IPS-20b (cell line): ENCODE measurements at regions not wholly inside any gene's neighbourhood (a gene's known extent, or its start where the extent isn't known, plus 50 kb on each side); places are given as distances from the start of the nearest gene placed in this dataset.

Experiments
- H3K27ac ChIP-seq: one replicate; pipeline ENCODE4 v1.5.1; 2013; ENCODE audit warnings: low read length
- H3K27me3 ChIP-seq: 2 replicates; pipeline ENCODE4 v1.6.1; 2013; ENCODE audit warnings: mild to moderate bottlenecking, low read length, inconsistent platforms; ENCODE audit not compliant: insufficient read depth
- H3K36me3 ChIP-seq: 2 replicates; pipeline ENCODE4 v1.6.1; 2013; ENCODE audit warnings: low read depth, mild to moderate bottlenecking, inconsistent platforms, low read length, moderate library complexity; ENCODE audit not compliant: insufficient read depth
- H3K4me1 ChIP-seq: 2 replicates; pipeline ENCODE4 v1.6.1; 2013; ENCODE audit warnings: mild to moderate bottlenecking, control low read depth, inconsistent platforms, low read length, moderate library complexity; ENCODE audit not compliant: insufficient read depth
- H3K4me3 ChIP-seq: 2 replicates; pipeline ENCODE4 v1.5.1; 2013; ENCODE audit warnings: mild to moderate bottlenecking, low read length, inconsistent platforms
- H3K9ac ChIP-seq: 2 replicates; pipeline ENCODE4 v1.6.1; 2013; ENCODE audit warnings: low read depth, mild to moderate bottlenecking, inconsistent platforms, low read length, moderate library complexity
- H3K9me3 ChIP-seq: 2 replicates; pipeline ENCODE4 v1.6.1; 2013; ENCODE audit warnings: mild to moderate bottlenecking, low read depth, low read length, inconsistent platforms; ENCODE audit not compliant: insufficient read depth

DNA sequence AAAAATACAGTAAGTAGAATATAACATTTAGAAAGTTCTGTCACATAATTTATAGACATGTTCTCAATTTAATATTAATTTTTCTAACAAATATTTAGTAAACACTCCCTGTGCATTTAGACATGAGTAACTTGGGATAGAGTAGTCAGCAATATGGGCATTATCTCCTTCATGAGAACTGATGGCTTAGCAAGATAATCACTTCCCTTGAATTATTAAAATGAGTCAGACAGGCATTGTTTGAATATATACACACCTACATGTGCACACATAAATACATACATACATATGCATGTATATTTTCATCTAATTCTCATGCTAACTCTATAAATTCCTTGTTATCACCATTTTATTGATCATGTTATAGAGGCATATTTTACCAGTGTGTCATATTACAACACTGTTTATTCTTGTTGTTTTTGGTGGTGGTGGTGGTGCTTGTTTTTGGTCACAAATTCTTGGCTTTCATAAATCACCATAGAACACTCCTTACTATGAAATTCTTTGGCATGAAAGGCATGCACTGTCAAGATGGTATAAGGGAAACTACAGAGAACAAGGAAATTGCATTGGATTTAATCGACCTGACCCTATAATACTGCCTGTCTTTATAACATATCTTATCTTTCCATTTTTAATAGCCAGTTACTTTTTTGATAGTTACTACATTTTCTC, 434.5 kb upstream of the MANEA start:
- Histone ChIP-seq H3K27ac (no peak overlapping the region), H3K9me3 (no peaks in the 10 kb centered on the region), H3K4me3 (no peak overlapping the region), H3K4me1 (no peaks in the 10 kb centered on the region), H3K9ac (no peak overlapping the region), H3K27me3 (no peaks in the 10 kb centered on the region), H3K36me3 (no peaks in the 10 kb centered on the region)

DNA sequence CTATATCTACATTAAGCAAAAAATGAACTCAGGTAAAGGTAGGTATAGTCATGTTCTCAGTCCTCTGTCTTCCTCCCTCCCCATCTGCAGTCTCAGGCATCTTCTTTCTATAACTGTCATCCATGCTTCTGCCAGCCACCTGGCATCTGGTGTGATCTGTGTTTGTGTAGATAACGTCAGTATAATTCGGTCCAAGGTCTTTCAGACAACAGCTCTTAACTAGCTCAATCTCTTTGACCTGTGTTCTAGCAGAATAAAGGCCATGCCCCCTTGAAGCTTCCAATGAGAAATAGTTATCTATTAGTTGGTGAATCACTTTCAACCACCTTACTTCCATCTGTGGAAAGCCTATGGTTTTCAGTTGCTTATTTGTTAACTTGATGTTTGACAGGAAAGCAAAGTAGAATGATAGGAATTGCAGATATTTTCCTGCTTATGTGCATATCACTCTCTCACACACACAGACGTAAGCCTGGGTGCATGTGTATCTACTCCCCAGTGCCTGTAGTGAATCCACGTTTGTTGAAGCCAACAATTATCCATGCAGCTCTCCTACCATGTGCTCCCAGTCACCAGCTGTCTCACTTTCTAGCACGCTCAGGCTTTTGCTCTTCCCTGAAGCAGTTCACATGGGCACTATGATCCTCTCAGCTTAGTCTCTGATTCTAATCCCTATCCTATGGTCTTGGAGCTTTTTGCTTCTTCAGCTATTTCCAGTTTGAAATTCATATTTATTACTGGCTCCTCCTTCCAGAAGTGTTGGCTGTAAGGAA, 433.7 kb upstream of the MANEA start:
- no peak overlapping the region for H3K9ac ChIP-seq
- no peaks in the 10 kb centered on the region for H3K4me1 ChIP-seq
- no peak overlapping the region for H3K27ac ChIP-seq
- H3K36me3 ChIP-seq, result no peaks in the 10 kb centered on the region
- H3K4me3 ChIP-seq, result no peak overlapping the region
- H3K9me3 ChIP-seq, result no peaks in the 10 kb centered on the region
- no peaks in the 10 kb centered on the region for H3K27me3 ChIP-seq

DNA sequence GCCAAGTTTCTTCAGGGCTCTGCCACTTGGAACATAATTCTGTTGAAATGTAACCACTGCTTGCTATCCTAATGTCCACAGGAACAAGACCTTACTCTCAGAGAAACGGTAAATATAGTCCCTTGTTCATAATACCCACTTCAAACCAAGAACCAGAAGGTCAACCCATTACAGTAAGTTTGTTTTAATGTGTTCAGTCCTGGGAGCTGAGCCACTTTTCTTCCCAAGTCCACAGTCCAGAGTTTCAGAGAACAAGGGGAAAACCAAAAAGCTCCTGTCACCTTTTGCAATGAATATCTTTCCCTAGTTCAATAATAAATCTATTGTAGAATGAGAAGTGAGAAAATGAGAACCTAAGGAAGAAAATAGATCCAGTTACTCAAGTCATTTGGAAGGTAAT, 431.9 kb upstream of the MANEA start:
- no peak overlapping the region for H3K4me3 ChIP-seq
- H3K9me3 ChIP-seq, result no peaks in the 10 kb centered on the region
- H3K4me1 ChIP-seq, result no peaks in the 10 kb centered on the region
- H3K27me3 ChIP-seq, result no peaks in the 10 kb centered on the region
- H3K36me3 ChIP-seq, result no peaks in the 10 kb centered on the region
- no peak overlapping the region for H3K27ac ChIP-seq
- no peak overlapping the region for H3K9ac ChIP-seq

DNA sequence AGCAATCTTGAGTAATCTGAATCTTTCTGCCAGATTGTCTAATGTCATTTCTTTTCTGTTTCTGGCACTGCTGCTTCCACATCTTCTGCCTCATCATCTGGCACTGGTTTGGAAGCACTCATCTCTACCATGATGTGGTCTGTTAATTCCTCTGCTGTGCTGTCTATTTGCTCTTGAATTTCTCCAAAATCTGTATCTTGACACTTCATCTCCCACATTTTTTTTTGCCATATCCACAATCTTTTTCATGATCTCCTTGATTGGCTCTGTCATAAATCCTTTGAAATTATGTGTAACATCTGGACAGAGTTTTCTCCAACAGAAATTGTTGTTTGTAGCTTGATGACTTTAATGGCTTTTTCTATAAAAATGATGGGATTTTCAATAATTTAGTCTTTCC, 417.8 kb upstream of the MANEA start:
- Histone ChIP-seq H3K27ac (no peak overlapping the region), H3K9ac (no peak overlapping the region), H3K27me3 (no peaks in the 10 kb centered on the region), H3K4me3 (no peak overlapping the region), H3K9me3 (no peaks in the 10 kb centered on the region), H3K36me3 (no peaks in the 10 kb centered on the region), H3K4me1 (no peaks in the 10 kb centered on the region)

DNA sequence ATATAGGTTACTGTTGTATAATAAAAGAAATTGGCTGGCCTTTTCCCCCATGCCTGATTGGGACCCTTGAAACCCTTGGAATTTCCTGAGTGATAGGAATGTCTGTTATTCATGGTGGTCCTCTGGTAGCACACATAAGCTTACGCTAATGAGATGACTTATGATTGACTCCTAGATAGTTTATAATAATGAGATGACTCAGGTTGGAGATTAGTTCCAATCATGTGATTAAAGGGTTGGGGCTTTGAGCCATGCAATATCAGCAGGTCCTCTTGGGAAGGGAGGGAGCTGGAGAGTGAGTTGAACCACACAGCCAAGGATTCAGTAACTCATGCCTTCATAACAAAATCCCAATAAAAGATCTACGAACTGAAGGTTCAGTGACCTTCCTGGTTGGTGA, 407.6 kb upstream of the MANEA start:
- Histone ChIP-seq H3K9ac (no peak overlapping the region), H3K27me3 (no peaks in the 10 kb centered on the region), H3K9me3 (no peaks in the 10 kb centered on the region), H3K4me3 (no peak overlapping the region), H3K36me3 (no peaks in the 10 kb centered on the region), H3K4me1 (no peaks in the 10 kb centered on the region), H3K27ac (no peak overlapping the region)

DNA sequence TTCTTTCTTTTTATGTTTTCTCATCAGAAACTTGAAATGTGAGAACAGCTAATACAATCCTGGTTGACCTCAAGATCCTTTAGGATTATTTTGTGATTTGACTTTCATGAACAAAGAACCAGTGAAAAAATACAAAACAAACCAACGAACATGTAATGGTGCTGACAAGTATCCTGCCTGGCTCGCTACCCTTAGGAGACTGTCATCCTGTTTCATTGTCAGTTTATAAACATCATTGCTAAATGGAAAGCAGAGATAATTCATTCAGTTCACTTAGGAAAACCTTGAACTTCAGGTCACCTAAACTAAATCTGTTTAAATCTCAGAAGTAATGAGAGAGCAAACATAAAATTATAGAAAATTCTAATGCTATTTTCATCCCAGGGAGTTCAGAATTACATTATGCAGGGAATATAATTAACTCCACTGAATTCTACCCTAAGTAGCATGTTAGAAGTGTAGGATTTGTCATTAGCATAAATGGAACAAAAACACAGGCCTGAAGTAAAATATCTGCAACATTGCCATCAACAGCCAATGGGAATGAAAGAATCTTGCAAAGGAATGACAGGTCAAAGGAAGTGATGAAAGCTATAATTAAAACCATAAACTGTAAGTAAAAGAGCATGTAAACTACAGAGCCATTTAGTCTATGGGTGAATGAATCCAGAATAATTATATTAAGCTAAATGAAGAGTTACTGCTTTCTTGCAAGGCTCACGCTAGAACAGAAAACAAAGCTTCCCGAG, 401.2 kb upstream of the MANEA start:
- no peak overlapping the region for H3K4me3 ChIP-seq
- H3K27ac ChIP-seq, result no peak overlapping the region
- H3K9ac ChIP-seq, result no peak overlapping the region
- H3K27me3 ChIP-seq, result no peaks in the 10 kb centered on the region
- no peaks in the 10 kb centered on the region for H3K4me1 ChIP-seq
- no peaks in the 10 kb centered on the region for H3K9me3 ChIP-seq
- no peaks in the 10 kb centered on the region for H3K36me3 ChIP-seq

DNA sequence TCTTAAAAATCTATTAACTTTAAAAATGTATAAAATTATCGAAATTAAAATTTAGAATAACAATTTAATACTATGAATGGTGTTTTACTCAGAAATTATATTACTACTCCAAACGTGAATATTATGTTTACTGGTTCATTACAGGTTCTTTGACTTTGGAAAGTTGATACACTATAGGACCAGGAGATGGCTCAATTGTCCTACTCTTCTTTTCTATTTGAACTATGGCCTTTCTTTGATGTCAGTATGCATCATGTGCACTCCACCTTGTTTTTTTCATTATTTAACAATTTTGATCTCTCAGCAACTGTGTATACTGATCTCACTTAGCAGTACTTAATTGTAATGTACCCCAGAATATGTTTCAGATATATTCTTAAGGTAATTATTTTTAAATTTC, 391.5 kb upstream of the MANEA start:
- no peaks in the 10 kb centered on the region for H3K27me3 ChIP-seq
- no peak overlapping the region for H3K9ac ChIP-seq
- H3K36me3 ChIP-seq, result no peaks in the 10 kb centered on the region
- H3K4me1 ChIP-seq, result no peaks in the 10 kb centered on the region
- no peak overlapping the region for H3K27ac ChIP-seq
- no peaks in the 10 kb centered on the region for H3K9me3 ChIP-seq
- H3K4me3 ChIP-seq, result no peak overlapping the region

DNA sequence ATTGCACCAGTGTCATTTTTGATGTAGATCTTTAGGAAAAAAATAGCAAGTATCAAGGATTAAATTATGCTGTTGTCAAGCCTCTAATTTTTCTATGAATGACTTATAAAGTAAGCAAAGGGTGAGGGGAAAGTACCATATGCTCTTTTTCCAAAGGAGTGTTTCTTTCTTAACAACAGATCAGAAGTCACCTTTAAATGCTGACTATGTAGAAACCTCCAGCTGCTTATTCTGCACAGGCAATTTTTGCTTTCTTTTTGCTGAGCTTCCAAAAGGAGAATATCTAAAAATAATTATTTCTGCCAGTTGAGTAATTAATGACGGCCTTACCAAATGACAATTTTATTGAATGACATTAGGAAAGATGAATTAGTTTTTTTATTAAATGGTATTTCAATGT, 390.6 kb upstream of the MANEA start:
- Histone ChIP-seq H3K36me3 (no peaks in the 10 kb centered on the region), H3K9ac (no peak overlapping the region), H3K27me3 (no peaks in the 10 kb centered on the region), H3K27ac (no peak overlapping the region), H3K9me3 (no peaks in the 10 kb centered on the region), H3K4me1 (no peaks in the 10 kb centered on the region), H3K4me3 (no peak overlapping the region)

DNA sequence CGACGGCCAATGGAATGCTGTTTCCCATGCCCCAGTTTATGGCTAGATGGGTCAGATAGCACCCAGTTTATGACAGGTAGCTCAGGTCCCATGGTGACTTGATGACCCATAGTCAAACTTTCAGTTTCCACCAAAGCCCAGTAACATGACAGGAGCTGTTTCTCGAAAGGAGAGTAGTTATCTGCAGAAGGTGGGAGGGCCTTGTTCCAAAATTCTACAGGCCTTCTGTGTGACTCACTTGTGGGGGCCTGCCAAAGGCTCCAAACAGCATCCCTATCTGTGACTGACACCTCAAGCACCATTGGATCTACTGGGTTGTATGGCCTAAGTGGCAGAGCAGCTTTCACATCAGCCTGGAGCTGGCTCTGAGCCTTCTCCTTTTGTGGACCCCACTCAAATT, 379.7 kb upstream of the MANEA start:
- H3K4me1 ChIP-seq, result no peaks in the 10 kb centered on the region
- no peak overlapping the region for H3K4me3 ChIP-seq
- H3K36me3 ChIP-seq, result no peaks in the 10 kb centered on the region
- no peak overlapping the region for H3K27ac ChIP-seq
- no peaks in the 10 kb centered on the region for H3K9me3 ChIP-seq
- no peak overlapping the region for H3K9ac ChIP-seq
- no peaks in the 10 kb centered on the region for H3K27me3 ChIP-seq

DNA sequence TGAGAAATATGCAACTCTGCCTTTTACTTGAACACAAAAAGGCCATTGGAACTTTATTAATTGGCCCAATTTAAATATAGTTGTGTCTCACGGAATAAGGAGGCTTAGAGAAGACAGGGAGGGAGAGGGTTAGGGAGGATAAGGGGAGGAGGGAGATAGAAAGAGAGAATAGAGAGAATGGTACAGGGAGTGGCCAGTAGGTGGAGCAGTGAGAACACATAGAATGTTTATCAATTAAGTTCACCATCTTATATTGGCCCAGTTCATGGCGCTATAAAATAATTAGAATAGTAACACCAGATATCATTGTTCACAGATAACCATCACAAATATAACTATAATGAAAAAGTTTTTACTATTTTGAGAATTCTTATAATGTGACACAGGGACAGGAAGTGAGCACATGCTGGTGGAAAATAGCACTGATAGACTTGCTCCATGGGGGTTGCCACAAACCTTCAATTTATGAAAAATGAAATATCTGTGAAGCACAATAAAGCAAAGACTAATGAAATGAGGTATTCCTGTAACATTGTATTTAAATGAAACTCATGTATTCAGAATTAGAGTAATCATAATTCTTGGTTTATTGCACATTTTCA, 374.1 kb upstream of the MANEA start:
- Histone ChIP-seq H3K4me1 (no peaks in the 10 kb centered on the region), H3K36me3 (no peaks in the 10 kb centered on the region), H3K9me3 (no peaks in the 10 kb centered on the region), H3K9ac (no peak overlapping the region), H3K27me3 (no peaks in the 10 kb centered on the region), H3K4me3 (no peak overlapping the region), H3K27ac (no peak overlapping the region)

DNA sequence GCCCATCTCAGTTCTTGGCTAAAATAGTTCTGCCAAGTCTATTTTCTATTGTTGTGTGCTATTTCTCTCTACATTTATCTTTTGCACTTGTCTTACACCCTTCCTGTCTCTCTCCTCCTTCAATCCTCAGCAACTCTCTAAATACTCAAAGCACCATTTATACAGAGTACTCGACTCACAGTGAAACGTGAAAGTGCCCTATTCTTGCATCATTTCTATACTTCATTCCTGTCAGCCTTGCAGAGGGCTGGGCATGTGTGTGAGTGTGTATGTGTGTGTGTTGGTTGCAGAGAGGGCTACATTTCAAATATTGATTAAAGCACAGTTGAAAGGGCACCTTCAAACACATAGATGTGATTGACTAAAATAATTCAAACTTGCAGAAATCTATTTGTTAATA, 373.2 kb upstream of the MANEA start:
- Histone ChIP-seq H3K4me3 (no peak overlapping the region), H3K27me3 (no peaks in the 10 kb centered on the region), H3K36me3 (no peaks in the 10 kb centered on the region), H3K9me3 (no peaks in the 10 kb centered on the region), H3K4me1 (no peaks in the 10 kb centered on the region), H3K9ac (no peak overlapping the region), H3K27ac (no peak overlapping the region)
